Retina (tissue), 1 donor: ENCODE measurements at regions not wholly inside any gene's neighbourhood (a gene's known extent, or its start where the extent isn't known, plus 50 kb on each side); places are given as distances from the start of the nearest gene placed in this dataset.

ENCODE experiments used
- DNase-seq: peaks from one replicate; pipeline ENCODE4 v3.0.0-alpha.2; 2016

DNA sequence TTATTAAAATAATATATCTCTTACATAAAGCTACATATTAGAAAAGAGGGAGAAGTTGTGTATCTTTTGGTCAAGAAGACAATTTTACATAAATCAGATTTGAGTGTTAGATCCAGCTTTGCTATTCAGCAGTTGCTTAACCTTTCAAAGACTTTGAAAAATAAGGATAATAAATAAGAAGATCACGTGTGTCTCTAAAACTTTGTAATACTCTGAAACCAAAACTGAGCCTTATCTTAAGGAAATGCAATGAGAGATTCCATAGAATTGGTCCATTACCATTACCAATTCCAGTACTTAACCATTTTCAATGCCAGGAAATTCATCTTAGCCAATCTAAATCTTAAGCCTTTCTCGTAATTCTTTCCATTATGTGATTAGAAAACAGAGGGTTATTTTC lies 89.2 kb upstream of the COL5A2 start:
- no peak for DNase-seq

- DNase-seq, result no peak
Measured at GRCh38 chr2:189273734-189274133, 94.2 kb upstream of the COL5A2 start.

DNA sequence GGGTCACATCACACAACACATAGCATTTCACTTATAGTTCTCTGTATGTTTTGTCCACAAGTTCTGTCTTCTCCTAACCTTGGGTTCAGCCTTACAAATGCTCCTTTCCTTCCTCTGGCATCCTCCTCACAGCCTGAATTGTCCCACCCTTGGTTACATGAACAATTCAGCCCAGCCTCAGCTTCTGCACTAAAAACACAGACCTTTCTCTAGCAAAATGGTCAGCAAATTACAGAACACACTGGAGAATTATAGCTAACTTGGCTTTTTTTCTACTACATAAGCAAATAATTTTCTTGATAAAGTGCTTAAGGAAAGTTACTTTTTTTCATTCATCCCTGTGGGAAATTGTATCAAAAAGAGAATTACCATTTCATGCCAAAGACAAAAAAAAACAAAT lies 94.8 kb upstream of the COL5A2 start:
- DNase-seq, result no peak

GRCh38 chr2:189276277-189276676 lies 96.7 kb upstream of the COL5A2 start:
- no peak for DNase-seq

- DNase-seq, result peak; percentile 9
Measured at GRCh38 chr2:189281201-189281600, 101.6 kb upstream of the COL5A2 start.

- no peak for DNase-seq
Measured at GRCh38 chr2:189285349-189285748, 105.8 kb upstream of the COL5A2 start.

GRCh38 chr2:189285962-189286645 lies 106.5 kb upstream of the COL5A2 start:
- DNase-seq, result no peak

DNA sequence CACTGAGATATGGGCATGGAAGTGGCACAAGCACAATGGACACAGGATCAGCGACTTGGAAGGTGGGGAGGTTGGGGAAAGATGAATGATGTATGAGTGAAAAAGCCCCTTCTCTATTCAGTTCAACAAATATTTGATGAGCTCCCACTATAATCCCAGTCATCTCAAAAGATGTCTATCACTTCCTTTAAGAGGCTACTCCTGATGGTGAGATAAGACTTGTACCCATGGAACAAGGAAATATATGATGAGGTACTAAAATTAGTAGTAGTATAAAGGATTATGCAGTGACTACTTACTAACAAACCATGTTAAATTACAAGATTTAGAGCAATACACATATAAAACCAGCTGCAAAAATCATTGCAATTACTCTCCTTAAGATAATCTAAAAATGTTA lies 107.8 kb upstream of the COL5A2 start:
- no peak for DNase-seq

- DNase-seq, result peak; percentile 34
Measured at GRCh38 chr2:189287982-189288521, 108.5 kb upstream of the COL5A2 start.

- no peak for DNase-seq
Measured at GRCh38 chr2:189291460-189291859, 111.9 kb upstream of the COL5A2 start.

DNA sequence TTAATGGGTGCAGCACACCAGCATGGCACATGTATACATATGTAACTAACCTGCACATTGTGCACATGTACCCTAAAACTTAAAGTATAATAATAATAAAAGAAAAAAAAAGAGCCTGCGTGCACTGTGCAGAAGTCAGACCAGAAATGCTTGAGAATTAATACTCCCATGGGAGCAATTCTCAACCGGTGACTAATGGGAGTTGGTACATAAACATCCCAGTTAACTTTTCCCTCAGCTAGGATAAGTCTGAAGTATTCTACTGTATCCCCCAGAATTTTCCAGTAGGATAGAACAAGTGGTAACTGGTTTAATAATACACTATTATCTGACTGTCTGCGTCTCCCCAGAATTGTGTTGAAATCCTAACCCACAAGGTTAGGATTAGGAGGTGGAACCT lies 113.6 kb upstream of the COL5A2 start:
- no peak for DNase-seq

DNA sequence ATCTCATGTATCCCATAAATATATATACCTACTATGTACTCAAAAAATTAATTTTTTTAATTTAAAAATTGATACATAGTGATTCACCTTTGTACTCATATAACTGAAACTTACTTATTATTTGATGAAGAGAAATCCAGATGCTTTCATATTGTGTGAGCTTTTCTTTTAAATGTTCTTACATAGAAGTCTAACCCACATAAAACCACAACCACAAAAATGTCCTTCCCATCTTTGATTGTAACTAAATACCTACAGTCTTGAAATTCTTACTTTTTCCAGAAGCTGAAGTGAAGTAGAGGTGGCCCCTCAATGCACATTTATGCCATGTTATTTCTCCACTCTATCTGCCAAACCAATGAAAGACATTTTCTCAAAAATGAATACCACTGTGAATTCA lies 117.9 kb upstream of the COL5A2 start:
- DNase-seq, result no peak

DNA sequence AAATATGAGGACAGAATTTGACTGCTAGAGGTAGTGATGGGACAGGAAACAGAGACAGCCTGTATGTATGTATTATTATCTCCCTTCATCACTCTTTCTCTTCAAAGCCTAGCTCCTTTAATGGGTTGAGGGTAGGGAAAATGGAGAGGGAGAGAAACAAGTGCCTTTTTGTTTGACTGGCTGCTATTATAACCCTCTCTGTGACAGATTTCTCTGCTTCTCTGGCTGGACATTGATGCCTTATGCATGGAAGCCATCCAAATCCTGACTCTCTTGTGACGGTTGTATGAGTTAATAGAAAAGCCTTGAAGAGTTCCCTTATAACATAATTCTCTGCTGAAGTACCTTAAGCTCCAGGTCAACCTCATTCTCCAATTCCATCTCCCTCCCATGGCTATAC lies 118.5 kb upstream of the COL5A2 start:
- DNase-seq, result no peak

- DNase-seq, result no peak
Measured at GRCh38 chr2:189298481-189298880, 118.9 kb upstream of the COL5A2 start.

DNA sequence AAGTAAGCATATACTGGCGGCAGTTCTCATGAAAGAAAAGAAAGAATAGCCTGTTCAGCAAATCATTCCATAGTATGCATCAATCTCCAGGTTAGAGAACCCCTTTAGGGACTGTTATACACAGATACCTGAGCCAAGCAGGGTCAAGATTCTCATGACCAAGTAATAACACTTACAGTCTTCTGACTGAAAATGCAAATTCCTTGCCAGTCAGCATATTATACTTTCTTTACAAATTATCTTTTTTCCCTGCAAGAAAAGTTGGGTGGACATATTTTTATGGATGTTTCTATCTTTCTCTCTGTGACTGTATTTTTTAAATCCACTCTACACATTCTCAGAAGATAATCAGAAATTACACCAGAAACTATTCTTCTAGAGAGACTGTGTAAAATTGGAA lies 120.4 kb upstream of the COL5A2 start:
- no peak for DNase-seq

DNA sequence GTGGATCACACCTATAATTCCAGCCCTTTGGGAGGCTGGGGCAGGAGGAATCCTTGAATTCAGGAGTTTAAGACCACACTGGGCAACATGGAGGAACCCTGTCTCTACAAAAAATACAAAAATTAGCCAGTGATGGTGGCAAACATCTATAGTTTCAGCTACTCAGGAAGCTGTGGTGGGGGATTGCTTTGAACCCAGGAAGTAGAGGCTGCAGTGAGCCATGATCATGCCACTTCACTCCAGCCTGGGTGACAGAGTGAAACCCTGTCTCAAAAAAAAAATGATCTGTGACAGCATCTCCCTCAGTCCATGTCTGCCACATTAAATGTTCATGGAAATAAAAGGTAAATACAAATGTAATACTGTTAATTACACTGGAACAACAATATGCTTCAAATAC lies 121.4 kb upstream of the COL5A2 start:
- no peak for DNase-seq

- no peak for DNase-seq
Measured at GRCh38 chr2:189302274-189302948, 122.8 kb upstream of the COL5A2 start.

DNA sequence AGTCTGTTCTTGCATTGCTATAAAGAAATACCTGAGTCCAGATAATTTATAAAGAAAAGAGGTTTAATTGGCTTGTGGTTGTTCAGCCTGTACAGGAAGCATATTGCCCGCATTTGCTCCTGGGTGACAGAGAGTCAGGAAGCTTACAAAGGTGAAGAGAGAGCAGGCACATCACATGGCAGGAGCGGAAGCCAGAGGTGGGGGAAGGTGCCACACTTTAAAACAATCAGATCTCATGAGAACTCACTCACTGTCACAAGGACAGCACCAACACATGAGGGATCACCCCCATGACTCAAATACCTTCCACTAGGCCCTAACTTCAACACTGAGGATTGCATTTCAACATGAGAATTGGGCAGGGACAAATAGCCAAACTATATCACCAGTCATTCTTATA lies 124.8 kb upstream of the COL5A2 start:
- no peak for DNase-seq

GRCh38 chr2:189305291-189305943 lies 125.9 kb upstream of the COL5A2 start:
- DNase-seq, result no peak

DNA sequence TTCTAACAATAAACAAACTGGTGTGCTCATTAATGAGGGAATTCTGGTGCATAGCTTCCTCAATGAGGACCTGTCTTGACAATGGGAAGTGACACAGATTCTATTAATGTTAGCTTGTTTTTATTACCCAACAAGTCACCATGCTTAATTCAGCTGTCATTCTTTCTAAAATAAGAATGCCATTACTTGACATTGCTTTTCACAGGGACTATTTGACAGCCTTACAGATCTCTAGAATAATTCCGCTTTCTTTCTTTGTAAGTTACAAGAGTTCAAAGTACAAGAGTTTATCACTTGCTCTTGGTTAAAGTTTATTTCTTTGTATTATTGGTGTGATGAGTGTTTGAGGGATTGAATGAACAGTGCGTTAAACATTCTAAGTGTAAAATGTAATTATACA lies 127.0 kb upstream of the COL5A2 start:
- DNase-seq, result peak; percentile 21

DNA sequence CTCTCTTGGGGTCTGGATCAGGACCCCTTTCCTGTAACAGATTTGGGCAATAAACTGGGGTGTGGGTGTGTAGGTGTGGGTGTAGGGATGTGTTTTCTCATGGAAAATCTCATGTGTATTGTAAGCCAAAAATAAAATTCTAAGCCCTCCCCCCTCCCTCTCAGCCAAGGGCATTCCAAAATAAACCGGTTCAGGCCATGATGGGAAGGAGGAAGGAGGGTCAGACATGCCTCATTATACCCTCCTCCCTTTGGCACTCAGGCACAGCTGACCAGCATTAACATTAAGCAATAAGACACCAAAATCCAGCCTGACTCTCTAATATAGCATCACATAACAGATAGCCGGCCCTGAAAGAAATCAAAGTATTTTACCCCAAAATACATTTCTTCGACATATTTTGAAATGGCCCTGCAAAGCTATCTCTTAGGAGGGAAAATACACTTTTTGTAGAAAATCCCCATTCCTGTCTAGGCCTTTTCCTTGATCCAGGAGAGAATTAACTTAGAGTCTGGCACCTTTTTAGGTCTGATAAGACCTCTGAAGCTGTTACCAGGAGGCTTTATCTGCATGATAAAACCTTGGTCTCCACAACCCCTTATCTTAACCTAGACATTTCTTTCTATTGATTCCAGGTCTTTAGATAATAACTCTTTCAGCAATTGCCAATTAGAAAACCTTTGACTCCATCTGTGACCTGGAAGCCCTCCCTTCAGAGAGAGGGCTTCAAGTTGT lies 128.7 kb upstream of the COL5A2 start:
- DNase-seq, result no peak

DNA sequence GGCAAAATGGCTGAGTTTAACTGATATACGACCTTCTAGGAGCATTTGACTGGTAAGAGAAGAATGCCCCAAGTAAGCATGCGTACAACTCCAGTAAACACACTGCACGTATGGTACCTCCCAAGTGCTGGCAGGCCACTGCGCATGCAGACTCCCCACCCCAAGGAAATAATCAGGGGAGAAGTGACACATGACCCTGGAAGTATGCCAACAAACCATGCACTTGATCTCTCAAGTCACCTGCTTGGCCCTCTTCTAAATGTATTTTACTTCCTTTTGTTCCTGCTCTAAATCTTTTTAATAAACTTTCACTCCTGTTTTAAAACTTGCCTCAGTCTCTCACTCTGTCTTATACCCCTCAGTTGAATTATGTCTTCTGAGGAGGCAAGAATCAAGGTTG lies 129.8 kb upstream of the COL5A2 start:
- DNase-seq, result no peak

- DNase-seq, result no peak
Measured at GRCh38 chr2:189312211-189312610, 129.1 kb upstream of the WDR75 start.
